ENCODE measurements at regions not wholly inside any gene's neighbourhood (a gene's known extent, or its start where the extent isn't known, plus 50 kb on each side); places are given as distances from the start of the nearest gene placed in this dataset.

DNA sequence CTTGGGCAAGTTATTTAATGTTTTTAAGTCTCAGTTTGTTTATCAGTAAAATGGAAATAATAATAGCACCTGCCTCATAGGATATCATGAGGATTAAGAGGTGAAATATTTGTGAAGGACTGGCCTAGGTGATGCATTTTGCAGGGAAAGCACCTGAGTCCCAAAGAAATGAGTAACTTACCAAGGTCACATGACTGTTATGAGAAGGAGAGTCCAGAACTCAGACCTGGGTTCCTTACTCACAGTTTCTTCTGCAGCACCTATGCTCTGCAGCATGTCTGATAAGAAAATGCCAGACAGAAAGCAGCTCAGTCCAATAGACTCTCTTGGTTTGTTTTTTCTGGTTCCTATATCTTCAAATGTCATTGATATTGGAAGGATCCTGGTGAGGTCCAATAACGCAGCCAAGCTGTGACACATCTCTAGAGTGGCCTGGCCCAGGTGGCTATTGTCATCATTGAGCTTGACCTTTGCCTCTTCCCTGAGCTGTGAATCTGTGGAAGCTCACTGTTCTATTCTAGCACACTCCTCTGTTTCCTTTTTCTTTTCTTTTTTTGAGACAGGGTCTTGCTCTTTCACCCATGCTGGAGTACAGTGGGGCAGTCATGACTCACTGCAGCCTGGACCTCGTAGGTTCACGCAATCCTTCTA, 174.7 kb upstream of the NAV2 start:
- ATAC-seq (ENCODE audit: low read depth): no peak
- dilution Hi-C loops (cut with HindIII; ENCODE audit: low sequenced_read_pairs, unreplicated experiment): no loop called here
- TF ChIP-seq CHD1 (IDR thresholded peaks at IDR 0.05; ENCODE audit: low read depth, low read length) (no peak), MXI1 (IDR thresholded peaks at IDR 0.05; ENCODE audit: borderline replicate concordance, low read depth, low read length) (no peak), ELK1 (IDR thresholded peaks at IDR 0.05; ENCODE audit: borderline replicate concordance, low read depth, low read length) (no peak), MAZ (IDR thresholded peaks at IDR 0.05; ENCODE audit: borderline replicate concordance, low read depth, low read length) (no peak), MAFK (IDR thresholded peaks at IDR 0.05; ENCODE audit: low read depth, low read length) (no peak), SMC3 (IDR thresholded peaks at IDR 0.05; ENCODE audit: low read depth, low read length) (no peak), FOS (IDR thresholded peaks at IDR 0.05; ENCODE audit: low read depth, low read length) (no peak), RFX5 (IDR thresholded peaks at IDR 0.05; ENCODE audit: low read depth, low read length) (no peak), RCOR1 (IDR thresholded peaks at IDR 0.05; ENCODE audit: insufficient replicate concordance, low read length) (no peak), CEBPB (IDR thresholded peaks at IDR 0.05; ENCODE audit: low read depth, low read length) (no peak), BHLHE40 (IDR thresholded peaks at IDR 0.05; ENCODE audit: low read depth, low read length) (no peak), USF2 (IDR thresholded peaks at IDR 0.05; ENCODE audit: low read depth, low read length) (no peak), CTCF (conservative IDR thresholded peaks at IDR 0.05; ENCODE audit: low read depth, low read length) (no peak), RAD21 (IDR thresholded peaks at IDR 0.05; ENCODE audit: low read length) (no peak), POLR2A (IDR thresholded peaks at IDR 0.05; ENCODE audit: low read depth, low read length) (no peak), NFE2L2 (IDR thresholded peaks at IDR 0.05; ENCODE audit: low read depth, low read length) (no peak)

More for the DNA sequence above, 174.7 kb upstream of the NAV2 start:
- H3K56ac ChIP-seq (ENCODE audit: extremely low read depth, insufficient read depth, low read length): no peak overlapping the region
- no peak for DNase-seq
- no peak overlapping the region for H2AK9ac ChIP-seq (replicated peaks; ENCODE audit: low read depth, low read length, poor library complexity)
- H3K36me3 ChIP-seq (ENCODE audit: control insufficient read depth, insufficient read depth, low read length): no peaks in the 10 kb centered on the region
- H3K27me3 ChIP-seq (ENCODE audit: control insufficient read depth, insufficient read depth, low read length): peaks cover 34% of the 10 kb centered on the region
- H3K4me2 ChIP-seq (ENCODE audit: low read depth, low read length): no peak overlapping the region
- no peak overlapping the region for H3K9ac ChIP-seq (ENCODE audit: low read depth, low read length)
- H3K9me3 ChIP-seq (ENCODE audit: control insufficient read depth, insufficient read depth, low read length): no peaks in the 10 kb centered on the region
- H2BK15ac ChIP-seq (ENCODE audit: low read depth, low read length): no peak overlapping the region
- no peak overlapping the region for H3K27ac ChIP-seq (ENCODE audit: insufficient read depth, low read length)
- no peak overlapping the region for H2BK20ac ChIP-seq (ENCODE audit: low read depth, low read length)
- H3K9me1 ChIP-seq (ENCODE audit: insufficient read depth, low read length): no peaks in the 10 kb centered on the region
- H4K20me1 ChIP-seq (ENCODE audit: insufficient read depth, low read length): no peaks in the 10 kb centered on the region
- WGBS, 2 experiments (ENCODE audit: extremely low coverage in 2 of 2, insufficient read length in 1 of 2): no CpG with 5 or more reads among the region's 3 CpGs
- H3K23ac ChIP-seq (ENCODE audit: low read depth, low read length): no peak overlapping the region
- no TSS peak for BruUV-seq (replicated peaks)
- in situ Hi-C loops (cut with MboI; ENCODE audit: low sequenced_read_pairs) (no loop called here), intact Hi-C loops (cut with micrococcal nuclease) (no loop called here)
- ChIA-PET POLR2A (ENCODE audit: unreplicated experiment) (no interaction called here), CTCF (no interaction called here)
- no peak overlapping the region for H4K5ac ChIP-seq (ENCODE audit: low read depth, low read length)
- no peak overlapping the region for H3K18ac ChIP-seq (ENCODE audit: low read depth, low read length)
- no peak overlapping the region for H2AK5ac ChIP-seq (ENCODE audit: low read depth, low read length)
- H3K4me1 ChIP-seq (ENCODE audit: control insufficient read depth, insufficient read depth, low read length): no peaks in the 10 kb centered on the region
- no peak overlapping the region for H2BK120ac ChIP-seq (ENCODE audit: low read depth, low read length)
- no peak overlapping the region for H3K4me3 ChIP-seq (ENCODE audit: insufficient read depth, low read depth, low read length)
- no peak overlapping the region for H3K14ac ChIP-seq (replicated peaks; ENCODE audit: low read depth, low read length)
- no peaks in the 10 kb centered on the region for H3K79me1 ChIP-seq (ENCODE audit: low read depth in 1 of 2, low read length in 2 of 2)
- H4K91ac ChIP-seq (ENCODE audit: insufficient read depth, low read depth, low read length): no peak overlapping the region
- H4K8ac ChIP-seq (ENCODE audit: low read depth in 2 of 2, low read length in 2 of 2): no peak overlapping the region
- no peak overlapping the region for H2BK5ac ChIP-seq (ENCODE audit: low read depth, low read length, poor library complexity, severe bottlenecking)
- no peak overlapping the region for H2AFZ ChIP-seq (replicated peaks; ENCODE audit: low read length, poor library complexity)
- no peak overlapping the region for H3K4ac ChIP-seq (ENCODE audit: low read depth, low read length)
